HL-60 (cell line): ENCODE measurements at regions not wholly inside any gene's neighbourhood (a gene's known extent, or its start where the extent isn't known, plus 50 kb on each side); places are given as distances from the start of the nearest gene placed in this dataset.

Source experiments
- DNase-seq, 2 experiments: peaks; one replicate each; pipeline ENCODE4 v3.0.0-alpha.2; 2010 to 2020; ENCODE audit warnings: low read depth in 1 of 2, low spot score in 1 of 2
- H3K27ac ChIP-seq: fragments of 250-450 bp; sonication (Bioruptor Pico); replicated peaks from 2 replicates; pipeline ENCODE4 v1.5.1; 2020; ENCODE audit warnings: mild to moderate bottlenecking, moderate library complexity
- H3K27me3 ChIP-seq: fragments of 250-450 bp; sonication (Bioruptor Pico); 2 replicates; pipeline ENCODE4 v1.5.1; 2021; ENCODE audit warnings: mild to moderate bottlenecking, moderate library complexity; ENCODE audit not compliant: insufficient read depth, poor library complexity, severe bottlenecking
- H3K4me3 ChIP-seq: replicated peaks from 2 replicates; pipeline ENCODE4 v1.5.1; 2011; ENCODE audit warnings: mild to moderate bottlenecking, control low read depth, low read length; ENCODE audit not compliant: insufficient read depth
- CTCF ChIP-seq: IDR thresholded peaks from one replicate; pipeline ENCODE4 v1.5.1; 2011; ENCODE audit warnings: low read length, control low read depth, inconsistent platforms; ENCODE audit not compliant: insufficient read depth
- GABPA ChIP-seq: IDR thresholded peaks from 2 replicates; pipeline ENCODE4 v1.6.1; 2012; ENCODE audit warnings: low read depth
- POLR2AphosphoS5 ChIP-seq: IDR thresholded peaks from 2 replicates; pipeline ENCODE4 v1.6.1; 2012; ENCODE audit warnings: low read depth
- SPI1 ChIP-seq: IDR thresholded peaks from 2 replicates; pipeline ENCODE4 v1.6.1; 2012; ENCODE audit warnings: low read depth, mild to moderate bottlenecking, borderline replicate concordance
- TF ChIP-seq, protein P1 (sequence below): IDR thresholded peaks from 2 replicates; pipeline ENCODE4 v1.6.1; 2012; ENCODE audit warnings: low read depth; ENCODE audit not compliant: insufficient replicate concordance

GRCh38 chr16:76932541-76933211 lies 258.3 kb upstream of the MON1B start:
- Histone ChIP-seq H3K4me3 (no peak overlapping the region), H3K27ac (no peak overlapping the region), H3K27me3 (no peaks in the 10 kb centered on the region)
- no peak for TF ChIP-seq GABPA
- TF ChIP-seq CTCF = no peak
- no peak for TF ChIP-seq SPI1
- TF ChIP-seq POLR2AphosphoS5 = no peak
- TF ChIP-seq, protein P1, sequence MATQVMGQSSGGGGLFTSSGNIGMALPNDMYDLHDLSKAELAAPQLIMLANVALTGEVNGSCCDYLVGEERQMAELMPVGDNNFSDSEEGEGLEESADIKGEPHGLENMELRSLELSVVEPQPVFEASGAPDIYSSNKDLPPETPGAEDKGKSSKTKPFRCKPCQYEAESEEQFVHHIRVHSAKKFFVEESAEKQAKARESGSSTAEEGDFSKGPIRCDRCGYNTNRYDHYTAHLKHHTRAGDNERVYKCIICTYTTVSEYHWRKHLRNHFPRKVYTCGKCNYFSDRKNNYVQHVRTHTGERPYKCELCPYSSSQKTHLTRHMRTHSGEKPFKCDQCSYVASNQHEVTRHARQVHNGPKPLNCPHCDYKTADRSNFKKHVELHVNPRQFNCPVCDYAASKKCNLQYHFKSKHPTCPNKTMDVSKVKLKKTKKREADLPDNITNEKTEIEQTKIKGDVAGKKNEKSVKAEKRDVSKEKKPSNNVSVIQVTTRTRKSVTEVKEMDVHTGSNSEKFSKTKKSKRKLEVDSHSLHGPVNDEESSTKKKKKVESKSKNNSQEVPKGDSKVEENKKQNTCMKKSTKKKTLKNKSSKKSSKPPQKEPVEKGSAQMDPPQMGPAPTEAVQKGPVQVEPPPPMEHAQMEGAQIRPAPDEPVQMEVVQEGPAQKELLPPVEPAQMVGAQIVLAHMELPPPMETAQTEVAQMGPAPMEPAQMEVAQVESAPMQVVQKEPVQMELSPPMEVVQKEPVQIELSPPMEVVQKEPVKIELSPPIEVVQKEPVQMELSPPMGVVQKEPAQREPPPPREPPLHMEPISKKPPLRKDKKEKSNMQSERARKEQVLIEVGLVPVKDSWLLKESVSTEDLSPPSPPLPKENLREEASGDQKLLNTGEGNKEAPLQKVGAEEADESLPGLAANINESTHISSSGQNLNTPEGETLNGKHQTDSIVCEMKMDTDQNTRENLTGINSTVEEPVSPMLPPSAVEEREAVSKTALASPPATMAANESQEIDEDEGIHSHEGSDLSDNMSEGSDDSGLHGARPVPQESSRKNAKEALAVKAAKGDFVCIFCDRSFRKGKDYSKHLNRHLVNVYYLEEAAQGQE = no peak
- no peak for DNase-seq

DNA sequence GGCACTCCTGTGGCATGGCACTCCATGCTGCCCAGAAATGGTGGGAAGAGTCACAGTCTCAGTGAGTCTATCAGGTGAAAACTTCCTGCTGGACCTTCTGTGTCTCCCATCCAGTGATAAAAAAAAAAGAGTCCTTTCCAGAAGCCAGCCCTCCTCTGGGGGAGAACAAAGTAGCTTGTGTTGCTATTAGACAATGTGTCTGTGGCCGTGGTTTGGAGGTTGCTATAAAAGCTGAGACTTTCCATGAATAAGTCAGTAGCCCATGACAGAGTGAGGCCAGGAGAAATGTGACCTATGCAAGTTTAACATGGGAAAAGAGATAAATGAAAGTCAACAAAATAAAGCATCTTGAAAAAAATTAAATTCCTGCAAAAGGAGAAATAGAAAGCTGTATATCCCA lies 250.7 kb upstream of the MON1B start:
- TF ChIP-seq SPI1 = no peak
- no peak for TF ChIP-seq GABPA
- TF ChIP-seq, protein P1 = no peak
- TF ChIP-seq CTCF = no peak
- no peak for TF ChIP-seq POLR2AphosphoS5

GRCh38 chr16:76941113-76941512 lies 249.9 kb upstream of the MON1B start:
- H3K27ac ChIP-seq = no peak overlapping the region
- TF ChIP-seq, protein P1 = no peak
- no peaks in the 10 kb centered on the region for H3K27me3 ChIP-seq
- no peak for DNase-seq
- H3K4me3 ChIP-seq = no peak overlapping the region

More for the DNA sequence above, 250.7 kb upstream of the MON1B start:
- DNase-seq = no peak
- no peak overlapping the region for H3K27ac ChIP-seq
- H3K27me3 ChIP-seq = no peaks in the 10 kb centered on the region
- no peak overlapping the region for H3K4me3 ChIP-seq
